HTR-8/SVneo (cell line): ENCODE measurements at regions not wholly inside any gene's neighbourhood (a gene's known extent, or its start where the extent isn't known, plus 50 kb on each side); places are given as distances from the start of the nearest gene placed in this dataset.
"Not testable (repeated sequence)": the region's sequence is repeated elsewhere in the genome, so short reads cannot be mapped to it uniquely, and the experiment has no call there.

Experiments used
- DNase-seq: peaks from one replicate; pipeline ENCODE4 v3.0.0; 2011; ENCODE audit warnings: low spot score, mixed read lengths; ENCODE audit not compliant: insufficient read length
- FAIRE-seq: peaks from 2 replicates; lab custom pipeline; 2011; peaks lifted over from hg19 to GRCh38; lab: Jason Lieb, UNC

DNA sequence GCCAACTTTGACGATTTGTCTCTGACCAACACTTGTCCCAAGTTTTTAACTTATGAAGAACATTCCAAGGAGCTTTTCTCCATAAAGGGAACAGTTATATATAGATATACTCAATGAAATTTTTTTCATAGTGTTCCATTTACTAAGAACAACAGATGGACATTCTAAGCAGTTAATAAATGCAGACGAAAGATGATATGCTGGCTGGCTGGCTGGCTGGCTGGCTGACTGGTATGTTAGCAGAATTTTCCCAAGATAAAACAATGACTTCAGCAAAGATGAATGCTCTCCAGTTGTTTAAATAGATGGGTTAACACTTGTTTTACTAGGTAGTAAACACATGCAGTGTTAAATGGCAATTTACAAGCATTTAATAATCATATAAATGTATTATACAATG, 62.2 kb downstream of the SPANXN3 start:
- no peak for FAIRE-seq
- DNase-seq, result no peak

GRCh38 chrX:143437439-143437838, 79.8 kb downstream of the SPANXN3 start:
- no peak for FAIRE-seq

DNA sequence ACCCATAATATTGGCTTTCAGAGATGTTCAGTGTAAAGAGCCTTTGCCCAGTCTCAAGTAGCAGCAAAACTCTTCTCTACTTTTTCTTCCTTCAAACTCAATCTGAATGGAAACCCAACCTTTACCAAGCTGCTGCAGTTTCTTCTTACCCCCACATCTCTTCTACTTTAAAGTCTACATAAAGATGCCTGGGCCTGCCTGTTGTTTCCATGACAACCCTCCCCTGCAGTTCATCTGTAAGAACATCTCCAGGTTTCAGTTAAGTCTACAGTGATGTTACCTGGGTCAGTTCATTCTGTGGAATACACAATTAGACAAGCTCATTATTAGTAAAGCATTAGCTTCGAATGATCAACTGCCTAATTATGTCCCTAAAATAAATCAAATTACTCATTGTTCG, 81.4 kb downstream of the SPANXN3 start:
- DNase-seq (no peak), FAIRE-seq (no peak)

More at GRCh38 chrX:143437439-143437838, 79.8 kb downstream of the SPANXN3 start:
- DNase-seq, result peak; percentile 2

GRCh38 chrX:143429811-143430210, 87.5 kb downstream of the SPANXN3 start:
- no peak for FAIRE-seq

GRCh38 chrX:143429131-143429530, 88.1 kb downstream of the SPANXN3 start:
- FAIRE-seq, result no peak
- peak; percentile 0 for DNase-seq

More at GRCh38 chrX:143429811-143430210, 87.5 kb downstream of the SPANXN3 start:
- DNase-seq, result no peak

GRCh38 chrX:143401160-143401559, 116.1 kb downstream of the SPANXN3 start:
- DNase-seq, result no peak
- no peak for FAIRE-seq

DNA sequence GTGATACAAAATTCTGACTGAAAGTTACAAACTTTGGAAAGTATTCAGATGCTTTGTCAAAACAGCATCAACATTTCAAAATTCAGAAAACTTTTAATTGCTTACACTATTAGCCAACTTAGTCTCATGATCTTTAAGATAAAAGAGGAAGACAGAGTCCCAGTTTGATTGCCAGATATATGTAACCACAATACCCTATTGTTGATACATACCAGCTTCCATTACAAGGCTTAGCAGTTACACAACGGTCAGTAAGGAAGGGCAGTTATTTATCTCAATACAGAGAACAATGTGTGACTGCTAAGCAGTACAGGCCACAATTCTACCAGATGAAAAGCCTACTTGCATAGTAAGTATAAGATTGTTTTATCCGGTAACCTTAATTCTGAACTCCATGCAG, 138.4 kb downstream of the SPANXN3 start:
- FAIRE-seq (no peak), DNase-seq (no peak)

DNA sequence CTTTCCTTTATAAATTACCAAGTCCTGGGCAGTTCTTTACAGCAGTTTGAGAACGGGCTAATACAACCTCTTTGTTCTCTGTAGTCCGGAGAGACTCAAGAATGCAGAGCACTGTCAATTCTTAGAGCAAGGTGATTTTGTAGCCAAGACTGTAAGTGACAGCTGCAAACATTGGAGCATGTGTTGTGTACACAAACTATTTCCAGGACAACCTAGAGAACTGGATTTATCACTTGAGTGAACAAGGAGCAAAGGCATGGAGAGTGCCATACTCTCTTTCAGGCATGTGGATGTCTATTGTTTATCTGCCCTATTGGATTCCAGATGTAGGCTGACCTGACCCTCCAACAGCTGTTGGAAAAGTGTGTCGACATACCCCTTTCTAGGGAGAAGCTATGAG, 153.9 kb downstream of the SPANXN3 start:
- DNase-seq, result no peak
- FAIRE-seq, result no peak

DNA sequence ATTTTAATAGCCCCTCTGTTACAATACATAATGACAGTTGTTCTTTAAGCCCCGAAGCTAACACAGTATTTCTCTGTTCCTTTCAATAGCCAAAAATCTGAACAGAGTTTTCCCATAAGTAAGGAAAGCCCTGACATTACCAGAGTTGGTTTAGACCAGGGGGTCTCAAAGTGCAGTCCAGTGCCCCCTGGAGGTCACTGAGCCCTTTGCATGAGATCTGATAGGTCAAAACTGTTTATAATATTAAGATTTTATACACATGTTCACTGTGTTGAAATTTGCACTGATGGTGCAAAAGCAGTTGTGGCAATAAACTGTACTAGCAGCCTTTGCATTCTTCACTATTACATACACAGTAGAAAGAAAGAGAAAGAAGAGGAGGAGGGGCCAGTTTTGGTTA, 177.1 kb downstream of the SPANXN3 start:
- no peak for DNase-seq
- FAIRE-seq, result no peak

- no peak for FAIRE-seq
- no peak for DNase-seq
Observed at GRCh38 chrX:143336261-143336660, 181.0 kb downstream of the SPANXN3 start.

GRCh38 chrX:143319526-143319925, 197.7 kb downstream of the SPANXN3 start:
- DNase-seq (no peak), FAIRE-seq (no peak)

- not testable (repeated sequence) for FAIRE-seq, DNase-seq
Observed at GRCh38 chrX:143318857-143319256, 198.4 kb downstream of the SPANXN3 start.

GRCh38 chrX:143306991-143307937, 210.0 kb downstream of the SPANXN3 start:
- FAIRE-seq (no peak), DNase-seq (no peak)

DNA sequence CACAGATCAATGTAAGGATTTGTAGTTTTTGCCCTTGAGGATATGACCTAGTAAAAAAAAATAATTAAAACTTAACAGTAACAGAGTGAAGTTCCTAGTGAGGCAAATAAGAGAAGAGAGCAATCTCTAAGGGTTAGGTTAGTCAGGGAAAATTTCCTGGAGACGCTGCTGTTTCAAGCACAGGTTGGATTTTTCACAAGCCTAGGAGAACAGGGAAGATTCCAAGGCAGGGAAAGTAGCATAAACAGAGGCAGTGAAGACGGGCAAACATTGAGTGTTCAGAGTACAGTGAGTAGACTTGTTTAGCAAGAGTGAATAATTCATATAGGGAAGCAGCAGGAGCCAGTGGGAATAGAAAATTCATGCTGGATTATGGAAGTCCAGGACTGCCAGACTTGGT, 212.8 kb downstream of the SPANXN3 start:
- no peak for DNase-seq
- FAIRE-seq, result no peak

GRCh38 chrX:143304025-143304424, 213.2 kb downstream of the SPANXN3 start:
- FAIRE-seq (no peak), DNase-seq (no peak)

DNA sequence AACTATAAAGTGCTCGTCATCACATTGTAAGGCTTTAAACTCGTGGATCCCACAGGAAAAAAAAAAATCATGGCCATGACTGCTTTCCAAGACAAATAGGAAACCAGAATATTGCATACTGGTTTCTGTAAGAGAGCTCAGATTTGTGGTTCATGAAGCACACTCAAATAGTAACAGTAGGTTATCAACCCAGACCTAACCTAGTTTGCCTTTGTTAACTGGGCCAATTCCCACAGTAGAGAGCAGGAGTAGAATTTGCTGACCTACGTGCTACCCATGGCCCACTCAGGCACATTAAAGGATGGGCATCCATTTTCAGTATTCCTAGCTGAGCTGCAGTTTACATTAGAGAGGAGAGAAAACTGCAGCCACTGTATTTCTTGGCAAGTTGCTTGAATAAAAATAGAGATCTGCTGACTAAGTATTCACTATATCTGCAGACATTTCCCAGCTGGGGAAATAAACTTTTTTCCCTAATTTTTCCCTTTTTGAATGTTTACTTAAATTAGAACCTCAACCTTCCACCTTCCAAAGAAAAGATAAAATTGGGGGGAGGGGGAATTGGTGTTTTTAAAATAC, 218.5 kb downstream of the SPANXN3 start:
- no peak for DNase-seq
- no peak for FAIRE-seq

DNA sequence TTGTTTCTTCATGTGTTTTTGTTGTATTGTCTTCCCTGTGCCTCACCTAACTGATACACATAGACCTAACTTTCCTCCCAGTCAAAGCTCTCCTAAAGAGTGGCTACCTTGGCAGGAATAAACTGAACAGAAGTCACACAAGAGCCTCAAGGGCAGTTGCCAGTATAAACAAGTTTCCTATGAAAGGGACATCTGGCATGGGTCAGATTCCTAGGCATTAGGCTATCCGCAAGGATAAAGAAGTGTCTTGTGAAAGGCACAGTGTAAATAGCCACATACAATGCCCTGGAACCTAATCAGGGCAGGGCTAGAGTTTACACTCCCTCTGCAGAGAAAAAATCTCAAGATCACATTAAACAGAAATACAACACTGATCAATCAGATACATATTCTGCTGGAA, 220.8 kb downstream of the SPANXN3 start:
- FAIRE-seq, result no peak
- no peak for DNase-seq

DNA sequence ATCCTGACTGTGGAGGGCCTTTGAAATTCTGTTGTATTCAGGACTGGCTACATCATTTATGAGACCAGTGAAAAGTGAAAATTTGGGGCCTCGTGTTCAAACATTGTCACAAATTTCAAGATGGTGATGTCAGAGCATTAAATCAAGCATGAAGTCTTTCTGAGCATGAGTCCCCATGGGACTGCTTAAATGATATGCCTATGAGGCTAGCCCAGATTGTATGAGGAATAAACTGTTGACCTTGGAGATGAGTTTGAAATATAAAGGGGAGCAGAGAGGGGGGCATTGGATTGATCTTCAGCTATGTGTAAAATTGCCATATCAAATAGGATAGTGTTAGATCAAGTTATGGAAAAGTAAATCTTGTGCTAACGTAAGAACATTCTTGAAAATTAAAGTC, 230.0 kb downstream of the SPANXN3 start:
- no peak for FAIRE-seq
- DNase-seq, result no peak

GRCh38 chrX:143270317-143270716, 244.6 kb downstream of the SPANXN4 start:
- no peak for DNase-seq
- no peak for FAIRE-seq

DNA sequence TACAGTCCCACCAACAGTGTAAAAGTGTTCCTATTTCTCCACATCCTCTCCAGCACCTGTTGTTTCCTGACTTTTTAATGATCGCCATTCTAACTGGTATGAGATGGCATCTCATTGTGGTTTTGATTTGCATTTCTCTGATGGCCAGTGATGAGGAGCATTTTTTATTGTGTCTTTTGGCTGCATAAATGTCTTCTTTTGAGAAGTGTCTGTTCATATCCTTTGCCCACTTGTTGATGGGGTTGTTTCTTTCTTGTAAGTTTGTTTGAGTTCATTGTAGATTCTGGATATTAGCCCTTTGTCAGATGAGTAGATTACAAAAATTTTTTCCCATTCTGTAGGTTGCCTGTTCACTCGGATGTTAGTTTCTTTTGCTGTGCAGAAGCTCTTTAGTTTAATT, 218.9 kb downstream of the SPANXN4 start:
- FAIRE-seq, result not testable (repeated sequence)

DNA sequence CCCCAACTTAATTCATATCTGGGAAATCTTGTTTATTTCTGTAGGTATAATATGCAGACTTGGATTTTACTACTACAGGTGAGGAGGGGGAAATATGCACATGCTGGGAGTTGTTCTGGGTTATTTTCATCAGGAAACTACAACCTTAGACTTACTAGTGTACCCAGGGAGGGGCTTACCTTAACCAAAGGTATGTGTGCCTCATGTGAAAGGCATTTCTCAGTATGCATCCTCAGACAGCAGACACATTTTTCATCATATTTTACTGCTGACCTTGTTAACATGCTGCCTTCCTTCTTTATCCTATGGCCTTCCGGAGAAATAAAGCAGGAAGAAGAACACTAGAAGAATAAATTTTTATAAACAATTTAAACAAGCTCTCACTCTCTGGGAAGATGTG, 214.9 kb downstream of the SPANXN4 start:
- DNase-seq (no peak), FAIRE-seq (no peak)

More for the DNA sequence above, 218.9 kb downstream of the SPANXN4 start:
- not testable (repeated sequence) for DNase-seq
